Right hindlimb (tissue), 1 donor: ENCODE measurements at regions not wholly inside any gene's neighbourhood (a gene's known extent, or its start where the extent isn't known, plus 50 kb on each side); places are given as distances from the start of the nearest gene placed in this dataset.
"Not testable (repeated sequence)": the region's sequence is repeated elsewhere in the genome, so short reads cannot be mapped to it uniquely, and the experiment has no call there.

Experiments used
- DNase-seq: peaks from one replicate; pipeline ENCODE4 v3.0.0-alpha.2; 2018

GRCh38 chr2:45103351-45104345 is 94.4 kb upstream of the SIX2 start:
- no peak for DNase-seq

DNA sequence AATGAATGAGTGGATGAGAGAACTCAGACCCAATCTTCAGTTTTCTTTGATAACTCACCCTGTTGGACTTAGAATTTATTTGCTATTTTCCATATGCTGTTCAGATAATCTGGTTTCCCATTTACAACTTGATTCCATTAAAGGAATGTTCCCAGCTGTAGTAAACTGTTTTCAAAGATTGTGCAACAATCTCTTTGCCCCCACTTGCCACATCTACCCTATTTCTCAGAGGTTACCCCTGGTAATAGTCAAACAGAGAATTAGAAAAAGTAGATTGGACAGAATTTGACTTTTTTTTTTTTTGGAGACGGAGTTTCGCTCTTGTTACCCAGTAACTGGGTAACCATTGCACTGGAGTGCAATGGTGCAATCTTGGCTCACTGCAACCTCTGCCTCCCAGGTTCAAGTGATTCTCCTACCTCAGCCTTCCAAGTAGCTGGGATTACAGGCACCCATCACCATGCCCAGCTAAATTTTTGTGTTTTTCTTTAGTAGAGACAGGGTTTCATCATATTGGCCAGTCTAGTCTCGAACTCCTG is 93.4 kb upstream of the SIX2 start:
- DNase-seq, result no peak

GRCh38 chr2:45102141-45102540 is 92.9 kb upstream of the SIX2 start:
- DNase-seq, result no peak

- DNase-seq, result no peak
Observed at GRCh38 chr2:45096996-45097395, 87.7 kb upstream of the SIX2 start.

DNA sequence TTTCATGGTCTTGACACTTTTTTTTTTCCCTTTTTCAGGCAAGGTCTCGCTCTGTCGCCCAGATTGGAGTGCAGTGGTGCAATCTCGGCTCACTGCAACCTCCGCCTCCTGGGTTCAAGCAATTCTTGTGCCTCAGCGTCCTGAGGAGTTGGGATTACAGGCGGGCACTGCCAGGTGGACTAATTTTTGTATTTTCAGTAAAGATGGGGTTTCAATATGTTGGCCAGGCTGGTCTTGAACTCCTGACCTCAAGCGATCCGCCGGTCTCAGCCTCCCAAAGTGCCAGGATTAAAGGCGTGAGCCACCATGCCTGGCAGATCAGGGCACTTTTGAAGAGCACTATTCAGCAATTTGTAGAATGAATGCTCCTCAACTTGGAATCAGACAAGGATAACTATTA is 86.8 kb upstream of the SIX2 start:
- not testable (repeated sequence) for DNase-seq

- DNase-seq, result no peak
Observed at GRCh38 chr2:45093663-45094062, 84.4 kb upstream of the SIX2 start.

DNA sequence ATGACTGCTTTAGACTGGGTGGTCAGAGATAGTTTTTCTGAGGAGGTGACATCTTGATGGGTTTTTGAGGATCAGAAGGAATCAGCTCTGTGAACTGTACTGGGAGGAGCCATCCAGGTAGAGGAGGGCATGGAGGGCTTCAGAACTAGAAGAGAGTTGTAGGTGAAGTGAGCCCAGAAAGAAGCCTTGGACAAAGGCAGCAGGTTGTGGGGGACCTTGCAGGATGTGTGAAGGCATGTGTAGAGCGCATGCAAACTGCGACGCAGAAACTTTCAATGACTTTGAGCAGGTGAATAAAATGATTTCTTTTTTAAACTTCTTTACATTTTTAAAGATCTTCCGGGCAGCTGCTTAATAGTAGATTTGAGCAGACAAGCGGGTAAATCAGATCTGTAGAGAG is 83.9 kb upstream of the SIX2 start:
- DNase-seq, result no peak

DNA sequence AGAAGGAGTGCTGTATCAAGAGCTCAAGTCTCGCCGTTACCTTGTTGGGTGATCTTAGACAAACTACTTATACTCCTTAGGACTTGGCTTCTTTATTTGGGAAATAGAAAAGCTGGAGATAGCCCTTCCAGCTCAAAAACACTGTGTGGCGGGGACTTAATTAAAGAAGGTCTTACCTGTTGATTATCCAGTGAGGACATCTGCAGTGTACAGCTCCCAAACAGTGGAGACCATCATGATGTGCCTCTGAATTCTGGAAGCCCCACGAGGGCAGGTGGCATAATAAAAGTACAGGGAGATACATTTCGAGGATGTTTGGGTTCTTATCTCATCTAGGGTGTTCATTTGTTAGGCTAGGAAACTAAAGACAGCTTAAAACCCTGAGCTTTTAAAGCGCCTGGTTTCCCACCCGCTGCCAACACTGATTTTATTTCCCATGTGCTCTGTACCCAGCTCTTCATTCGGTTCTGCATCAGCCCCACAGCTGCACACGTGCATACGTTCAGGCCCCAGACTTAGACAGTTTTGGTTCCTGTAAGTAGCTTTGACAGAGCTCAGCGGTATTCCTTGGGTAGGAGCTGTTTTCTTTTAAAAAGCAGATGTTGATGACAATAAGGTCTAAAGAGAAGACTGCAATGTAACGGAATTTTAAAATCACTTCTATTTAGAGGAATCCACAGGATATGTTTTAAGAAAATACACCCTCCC is 80.5 kb upstream of the SIX2 start:
- DNase-seq, result no peak

GRCh38 chr2:45085487-45085886 is 76.2 kb upstream of the SIX2 start:
- DNase-seq, result no peak

GRCh38 chr2:45084361-45085020 is 75.2 kb upstream of the SIX2 start:
- DNase-seq, result no peak

DNA sequence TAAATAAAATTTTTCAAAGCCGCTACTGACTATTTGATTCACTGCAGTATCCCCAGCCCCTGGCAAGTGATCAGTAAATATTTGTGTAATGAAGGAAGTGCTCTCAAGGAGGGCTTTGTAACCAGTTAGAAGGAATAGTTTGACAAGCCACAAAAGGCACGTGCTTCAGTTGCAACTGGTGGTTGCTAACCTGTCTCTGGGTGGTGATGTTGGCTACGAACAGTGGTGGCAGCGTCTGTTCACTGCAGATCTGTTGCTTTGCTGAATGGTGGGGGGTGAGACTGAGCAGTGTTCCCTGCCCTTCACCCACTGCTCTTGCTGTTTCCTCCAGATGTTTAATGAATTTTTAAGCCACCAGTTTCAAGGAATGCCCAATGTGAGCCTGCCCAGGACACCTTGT is 73.9 kb upstream of the SIX2 start:
- no peak for DNase-seq

GRCh38 chr2:45074713-45075112 is 65.5 kb upstream of the SIX2 start:
- no peak for DNase-seq

DNA sequence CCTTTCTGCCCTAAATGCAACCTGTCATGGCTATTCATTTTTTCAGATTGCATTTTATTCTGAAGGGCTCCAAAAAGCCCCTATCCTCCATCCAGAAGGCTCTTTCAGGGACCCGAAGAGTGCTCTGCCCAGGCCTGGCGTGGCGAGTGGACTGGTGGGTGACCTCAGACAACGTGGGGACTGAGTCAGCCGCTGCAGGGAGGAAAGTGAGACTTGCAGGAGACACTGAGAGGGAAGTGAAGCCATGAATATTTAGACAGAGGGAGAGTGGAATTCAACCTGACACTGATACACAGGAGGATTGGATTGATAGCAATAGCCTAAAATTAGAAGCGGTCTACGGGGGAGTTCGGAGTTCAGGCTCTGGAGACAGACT is 63.6 kb upstream of the SIX2 start:
- no peak for DNase-seq

DNA sequence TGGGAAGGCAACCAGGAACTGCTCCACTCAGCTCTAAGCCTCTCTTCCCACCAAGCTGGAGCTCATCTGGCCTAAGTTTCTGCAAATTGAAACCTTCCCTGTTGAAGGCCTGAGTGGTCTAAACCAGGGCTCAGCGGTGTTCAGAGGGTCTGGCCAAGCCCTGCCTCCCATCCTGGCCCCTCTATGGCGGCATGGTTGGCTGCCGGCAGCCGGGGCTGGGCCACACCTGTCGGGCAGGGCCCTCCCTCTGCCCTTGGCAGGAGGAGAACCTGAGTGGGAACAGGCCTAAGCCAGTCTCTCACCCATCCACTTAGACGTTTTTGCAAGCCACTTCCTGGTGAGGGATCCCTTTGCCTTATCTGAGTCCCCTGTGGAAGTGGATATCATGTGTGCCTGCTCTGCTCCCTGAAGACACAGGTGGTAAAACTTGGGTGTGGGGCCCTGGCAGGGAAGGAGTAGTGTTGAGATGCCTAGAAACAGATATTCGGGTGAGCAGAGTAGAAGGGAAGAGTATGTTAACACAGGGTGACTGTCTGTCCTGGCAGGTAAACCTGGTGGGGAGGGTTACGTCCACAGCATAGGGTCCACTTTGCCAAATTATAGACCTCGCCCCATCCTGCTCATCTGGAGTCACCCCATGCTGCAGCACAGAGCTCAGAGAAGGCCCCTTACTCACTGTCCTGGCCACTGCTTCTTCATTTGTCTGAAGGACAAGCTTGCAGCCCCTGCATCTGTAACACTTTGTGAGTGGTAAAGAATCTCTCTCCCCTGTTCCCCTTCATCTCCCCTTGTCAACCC is 63.0 kb upstream of the SIX2 start:
- no peak for DNase-seq

DNA sequence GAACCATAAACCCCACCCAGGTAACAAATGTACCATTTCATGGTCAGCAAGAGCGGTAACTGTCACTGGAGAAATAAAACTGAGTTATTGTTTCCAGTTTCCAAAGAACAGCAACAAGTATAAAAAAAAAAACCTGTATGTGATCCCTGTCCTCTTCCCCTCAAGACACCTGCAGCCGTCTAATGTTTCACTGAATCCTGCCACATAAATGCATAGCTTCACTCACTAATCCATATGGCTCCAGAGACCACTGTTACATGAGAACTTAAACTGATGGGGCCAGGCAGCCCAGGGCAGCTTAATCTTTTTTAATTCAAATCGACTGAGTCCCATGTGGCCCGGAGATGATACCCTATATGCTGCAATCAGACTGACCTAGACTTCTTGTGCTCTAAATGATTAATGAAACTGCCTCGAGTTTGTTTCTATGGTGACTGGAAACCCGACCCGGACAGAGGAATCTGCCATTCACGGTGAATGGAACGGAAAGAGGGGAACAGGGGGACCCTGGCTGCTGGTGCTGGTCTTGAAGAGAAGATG is 60.9 kb upstream of the SIX2 start:
- peak; percentile 31 for DNase-seq

GRCh38 chr2:45069684-45070083 is 60.4 kb upstream of the SIX2 start:
- DNase-seq, result no peak

DNA sequence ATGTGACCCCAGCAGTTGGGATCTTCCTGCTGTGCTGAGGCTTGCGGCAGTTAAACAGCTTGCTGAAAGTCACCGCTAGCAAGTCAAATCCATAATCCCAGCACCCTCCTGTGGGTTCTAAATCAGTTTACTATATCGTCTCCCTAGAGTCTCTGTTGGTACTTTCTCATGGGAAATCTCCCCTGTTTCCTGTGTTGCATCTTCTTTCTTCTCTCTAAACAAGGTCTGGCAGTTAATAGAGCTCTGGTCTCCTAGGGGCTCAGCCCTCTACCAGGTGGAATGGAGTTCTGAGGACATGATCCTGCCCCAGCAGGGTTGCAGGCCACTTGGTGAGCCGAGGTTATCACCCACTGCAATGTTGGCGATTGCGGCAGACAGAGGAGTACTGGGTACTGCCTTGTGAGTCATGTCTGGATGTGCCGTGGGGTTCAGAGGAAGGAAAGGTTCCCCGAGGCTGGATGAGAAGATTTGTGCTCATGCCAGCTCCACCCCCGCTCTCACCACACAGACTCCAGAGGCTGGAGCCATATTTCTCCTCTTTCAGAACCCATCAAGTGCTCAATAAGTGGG is 59.4 kb upstream of the SIX2 start:
- no peak for DNase-seq

GRCh38 chr2:45067859-45068570 is 58.8 kb upstream of the SIX2 start:
- DNase-seq, result peak; percentile 37
